CD4-positive, alpha-beta T cell treated with Interleukin-21 for 1 hour (primary cell): ENCODE measurements at regions not wholly inside any gene's neighbourhood (a gene's known extent, or its start where the extent isn't known, plus 50 kb on each side); places are given as distances from the start of the nearest gene placed in this dataset.

Source experiments
- DNase-seq: peaks from one replicate; pipeline ENCODE4 v3.0.0-alpha.2; 2020

DNA sequence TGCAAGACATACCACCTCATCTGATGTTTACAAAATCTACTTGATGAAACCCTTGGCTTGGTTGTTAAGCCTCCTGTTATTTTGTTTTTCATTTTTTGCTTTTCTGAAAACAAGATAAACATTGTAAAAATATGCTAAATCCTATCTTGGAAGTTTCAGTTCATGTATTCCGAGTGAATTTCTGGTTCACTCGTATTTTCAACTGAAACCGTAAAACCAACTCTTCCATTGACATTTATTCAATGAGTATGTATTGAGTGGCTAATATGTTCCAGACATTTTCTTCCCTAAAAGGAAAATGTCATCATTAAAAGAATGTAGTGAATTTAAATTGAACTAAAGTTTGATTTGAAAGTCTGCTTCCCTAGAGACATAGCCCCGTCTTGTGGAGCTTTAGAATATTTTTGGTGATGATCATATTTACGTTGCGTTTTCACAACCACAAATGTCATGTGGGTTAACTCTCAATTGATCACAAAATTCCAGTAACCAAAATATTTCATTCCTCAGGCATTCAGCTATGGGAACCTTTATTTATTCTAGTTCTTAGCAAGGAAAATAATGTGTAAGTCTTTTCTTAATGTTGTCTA lies 204.2 kb downstream of the MBD2 start:
- no peak for DNase-seq

DNA sequence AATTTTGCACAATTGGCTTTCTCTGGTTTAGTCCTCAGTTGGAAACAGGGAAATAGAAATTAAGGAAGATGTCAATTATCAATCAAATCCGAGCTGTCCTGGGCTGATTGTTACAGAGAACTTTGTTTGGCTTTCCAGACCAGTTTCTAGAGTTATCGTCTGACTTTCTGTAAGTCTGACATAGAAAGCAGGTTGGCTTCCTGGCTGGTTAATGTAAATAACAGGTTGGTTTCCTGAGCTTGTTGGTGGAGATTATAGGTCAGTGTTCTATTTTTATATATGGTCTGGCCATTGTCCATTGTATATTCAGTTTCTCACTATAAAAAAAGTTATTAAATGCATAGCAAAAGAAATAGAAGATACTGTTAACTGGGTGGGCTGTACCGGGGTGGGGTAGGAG lies 204.8 kb downstream of the MBD2 start:
- no peak for DNase-seq

DNA sequence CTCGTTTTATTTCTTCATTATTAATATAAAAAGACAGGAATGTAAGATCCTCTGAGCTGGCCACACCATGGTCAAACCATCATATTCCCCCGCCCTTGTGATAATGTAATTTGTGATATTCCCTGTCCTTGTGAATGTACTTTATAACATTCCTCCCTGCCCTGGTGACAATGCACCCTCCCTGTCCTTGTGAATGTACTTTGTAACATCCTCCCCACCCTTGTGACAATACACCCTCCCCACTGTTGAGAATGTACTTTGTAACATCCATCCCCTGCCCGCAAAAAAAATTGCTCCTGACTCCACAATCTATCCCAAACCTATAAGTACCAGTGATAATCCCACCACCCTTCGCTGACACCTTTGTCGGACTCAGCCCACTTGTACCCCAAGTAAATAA lies 211.0 kb downstream of the MBD2 start:
- DNase-seq = no peak

DNA sequence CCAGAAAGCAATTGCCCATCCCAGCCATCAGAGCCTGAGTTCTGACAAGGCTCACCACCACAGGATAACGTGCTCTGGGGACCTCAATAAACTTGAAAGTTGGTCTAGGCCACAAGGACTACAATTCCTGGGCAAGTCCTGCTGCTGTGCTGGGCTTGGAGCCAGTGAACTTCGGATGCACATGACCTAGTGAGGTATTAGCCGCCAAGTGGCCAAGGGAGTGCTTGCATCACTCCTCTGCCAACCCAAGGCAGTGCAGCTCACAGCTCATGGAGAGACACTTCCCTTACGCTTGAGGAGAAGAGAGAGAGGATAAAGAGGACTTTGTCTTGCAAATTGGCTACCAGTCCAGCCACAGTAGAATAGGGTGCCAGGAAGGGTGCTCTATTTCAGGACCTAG lies 219.6 kb downstream of the MBD2 start:
- no peak for DNase-seq

DNA sequence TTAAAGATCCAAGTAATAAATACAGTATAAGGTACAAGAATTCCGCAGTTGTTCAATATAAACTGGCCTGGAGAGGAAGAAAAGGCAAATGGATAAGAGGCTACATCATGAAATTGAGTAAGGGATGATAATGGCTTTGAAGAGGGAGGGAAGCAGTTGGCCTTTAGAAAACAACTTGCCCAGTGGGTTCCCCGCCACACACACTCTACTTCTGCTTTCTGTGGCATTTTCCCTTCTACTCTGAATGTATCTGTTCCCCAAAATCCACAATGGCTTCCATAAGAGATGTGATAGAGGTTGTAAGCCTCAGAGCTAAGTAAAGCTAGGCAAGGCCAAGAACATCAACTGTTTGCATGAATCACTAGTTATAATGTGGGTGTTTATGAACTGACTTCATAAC lies 221.3 kb downstream of the MBD2 start:
- no peak for DNase-seq

DNA sequence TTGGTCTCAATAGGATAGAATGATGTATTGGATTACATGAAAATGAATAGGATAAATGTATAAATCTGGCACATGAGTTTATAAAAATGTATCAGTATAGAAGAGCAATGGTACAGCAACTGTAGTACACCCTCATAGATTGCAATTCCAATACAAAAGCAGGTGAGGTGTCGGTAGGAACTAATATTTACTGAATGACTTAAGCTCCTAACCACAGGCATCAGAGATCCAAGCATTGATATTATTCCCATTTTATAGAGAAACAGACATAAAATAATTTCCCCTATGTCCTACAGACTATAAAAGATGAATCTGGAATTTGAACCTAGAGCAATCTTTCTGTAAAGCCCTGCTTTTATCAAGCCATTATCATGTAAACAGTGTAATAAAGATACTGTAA lies 227.4 kb downstream of the MBD2 start:
- DNase-seq = no peak

DNA sequence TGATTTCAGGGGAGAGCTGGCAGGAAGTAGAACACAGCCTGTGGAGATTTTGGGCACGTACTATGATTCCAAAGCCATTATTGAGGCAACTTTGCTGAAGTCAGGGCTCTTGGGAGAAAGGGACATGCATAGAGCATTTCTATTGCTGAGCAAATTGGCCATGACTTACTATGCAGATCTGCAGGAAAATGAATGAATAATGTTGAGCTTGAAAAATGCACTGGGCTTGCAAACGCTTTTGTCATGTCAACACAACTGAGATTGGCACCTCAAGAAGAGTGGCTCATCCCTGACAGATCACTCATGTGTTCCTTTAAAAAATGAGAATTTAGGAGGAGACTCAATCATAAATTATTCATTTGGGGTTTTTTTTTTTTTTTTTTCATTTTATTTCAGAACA lies 230.5 kb downstream of the MBD2 start:
- DNase-seq = no peak

DNA sequence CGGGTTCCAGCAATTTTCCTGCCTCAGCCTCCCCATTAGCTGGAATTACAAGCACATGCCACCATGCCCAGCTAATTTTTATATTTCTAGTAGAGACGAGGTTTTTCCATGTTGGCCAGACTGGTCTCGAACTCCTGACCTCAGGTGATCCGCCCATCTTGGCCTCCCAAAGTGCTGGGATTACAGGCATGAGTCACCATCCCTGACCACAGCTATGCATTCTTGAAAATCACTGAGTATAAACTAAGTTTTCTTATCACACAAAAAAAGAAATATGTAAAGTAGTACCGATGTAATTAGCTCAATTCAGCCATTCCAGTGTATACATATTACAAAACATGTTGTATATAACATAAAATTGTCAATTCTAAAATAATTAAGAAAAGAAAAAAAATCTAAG lies 232.7 kb downstream of the MBD2 start:
- DNase-seq = no peak

DNA sequence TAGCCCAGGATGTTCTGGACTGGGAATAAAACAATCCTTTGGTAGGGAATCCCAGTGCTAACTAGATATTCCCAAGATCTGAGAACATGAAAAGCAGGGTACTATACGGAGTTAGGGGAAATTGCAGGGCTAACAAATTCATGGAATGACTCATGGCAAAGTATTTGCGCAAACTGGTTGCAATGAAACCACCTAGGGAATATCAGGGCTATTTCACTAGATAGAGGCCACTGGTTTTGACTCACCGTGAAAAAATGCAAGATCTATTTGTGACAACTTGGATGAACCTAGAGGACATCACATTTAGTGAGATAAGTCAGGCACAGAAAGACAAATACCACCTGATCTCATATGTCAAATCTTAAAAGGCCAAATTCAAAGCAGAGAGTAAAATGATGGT lies 233.3 kb downstream of the MBD2 start:
- no peak for DNase-seq

DNA sequence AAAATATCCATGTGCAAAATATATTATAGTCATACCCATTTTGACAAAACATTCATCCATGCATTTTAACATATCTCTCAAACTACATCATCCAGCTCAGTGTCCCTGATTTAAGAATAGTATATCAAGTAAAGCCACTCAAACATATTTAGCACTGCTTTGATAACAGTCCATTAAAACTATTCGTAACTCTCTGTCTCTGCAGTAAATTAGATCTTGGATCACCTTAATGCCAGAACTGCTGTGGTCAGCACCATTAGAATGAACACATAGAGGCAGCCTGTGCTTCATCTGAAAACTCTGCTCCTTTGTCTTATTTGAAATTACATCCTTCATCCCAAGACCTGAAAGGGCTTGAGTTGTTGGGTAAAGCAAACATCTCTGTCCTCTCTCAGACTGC lies 234.0 kb downstream of the MBD2 start:
- DNase-seq = no peak

DNA sequence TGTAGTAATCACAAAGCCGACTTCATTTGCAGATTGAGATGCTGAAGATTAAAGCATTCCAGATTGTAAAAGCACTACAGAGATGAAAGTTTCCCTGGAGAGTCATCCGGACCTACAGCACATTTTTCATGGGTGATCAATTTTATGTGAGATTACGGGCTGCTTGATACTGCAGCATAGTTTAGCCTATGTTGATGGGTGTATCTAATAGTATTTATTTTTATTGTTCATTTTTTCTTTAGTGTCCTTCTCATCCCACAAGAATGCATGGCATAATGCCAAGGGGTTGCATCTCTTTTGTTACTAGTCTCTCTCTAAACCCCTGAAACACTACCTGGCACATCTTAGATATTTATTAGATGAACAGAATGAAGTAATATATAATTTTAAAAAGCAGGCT lies 240.4 kb downstream of the MBD2 start:
- DNase-seq = no peak

DNA sequence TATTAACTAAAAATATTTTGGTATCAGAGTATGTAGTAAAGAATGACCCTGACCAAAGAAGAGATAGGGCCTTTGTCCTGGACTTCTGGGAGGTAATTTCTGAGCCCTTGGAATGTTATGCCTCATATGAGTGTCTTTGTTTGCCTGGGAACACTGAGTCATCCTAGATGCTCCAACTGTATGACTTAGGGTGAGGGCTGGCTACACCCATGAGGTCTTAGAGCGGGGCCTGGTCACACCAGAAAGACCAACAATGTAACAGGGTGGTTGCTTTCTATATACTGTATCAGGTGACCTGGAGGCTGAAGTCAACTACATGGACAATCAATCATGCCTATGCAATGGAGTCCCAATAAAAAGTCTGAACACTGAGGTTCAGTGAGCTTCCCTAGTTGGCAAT lies 253.1 kb downstream of the MBD2 start:
- DNase-seq = no peak

DNA sequence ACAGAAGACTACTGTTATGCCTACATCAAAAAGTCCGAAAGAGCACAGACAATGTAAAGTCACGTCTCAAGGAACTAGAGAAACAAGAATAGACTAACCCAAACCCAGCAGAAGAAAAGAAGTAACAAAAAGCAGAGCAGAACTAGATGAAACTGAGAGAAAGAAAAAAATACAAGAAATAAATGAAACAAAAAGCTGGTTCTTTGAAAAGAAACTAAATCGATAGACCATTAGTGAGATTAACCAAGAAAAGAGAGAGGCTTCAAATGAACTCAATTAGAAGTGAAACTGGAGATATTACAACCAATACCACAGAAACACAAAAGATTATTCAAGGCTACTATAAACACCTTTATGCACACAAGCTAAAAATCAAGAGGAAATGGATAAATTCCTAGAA lies 271.8 kb downstream of the MBD2 start:
- DNase-seq = no peak

DNA sequence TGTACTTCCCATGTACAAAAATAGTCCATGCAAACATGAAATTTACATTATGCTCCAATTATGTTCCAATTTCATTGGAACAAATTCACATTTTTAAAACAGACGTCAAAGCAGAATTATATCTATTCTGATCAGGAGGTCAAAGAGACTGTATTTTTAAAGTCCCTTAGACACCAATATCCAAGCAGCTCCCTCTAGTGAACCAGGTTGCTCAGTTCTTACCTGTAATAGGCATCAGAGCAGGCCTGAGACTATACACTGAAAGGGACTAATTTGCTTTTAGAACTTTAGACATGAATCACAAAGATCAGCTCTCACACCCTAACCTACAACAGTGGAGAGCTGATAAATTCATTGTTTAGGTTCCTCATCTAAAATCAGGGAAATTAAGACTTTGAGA lies 273.9 kb downstream of the MBD2 start:
- no peak for DNase-seq

DNA sequence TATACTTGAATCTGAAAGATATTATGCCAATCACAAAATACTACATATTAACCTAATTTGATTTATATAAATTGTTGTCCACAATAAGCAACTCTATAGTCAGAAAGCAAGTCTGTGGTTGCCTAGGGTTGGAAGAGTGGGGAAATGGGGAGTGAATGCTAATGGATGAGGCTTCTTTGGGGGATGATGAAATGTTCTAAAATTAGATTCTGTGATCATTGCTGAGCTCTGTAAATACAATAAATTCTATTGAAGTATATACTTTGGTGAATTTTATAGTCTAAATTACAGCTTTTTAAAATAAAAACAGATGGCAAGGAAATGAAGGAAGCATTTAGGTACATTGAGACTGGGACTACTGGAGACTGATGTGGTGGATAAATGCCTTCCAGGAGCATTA lies 275.5 kb downstream of the MBD2 start:
- no peak for DNase-seq

DNA sequence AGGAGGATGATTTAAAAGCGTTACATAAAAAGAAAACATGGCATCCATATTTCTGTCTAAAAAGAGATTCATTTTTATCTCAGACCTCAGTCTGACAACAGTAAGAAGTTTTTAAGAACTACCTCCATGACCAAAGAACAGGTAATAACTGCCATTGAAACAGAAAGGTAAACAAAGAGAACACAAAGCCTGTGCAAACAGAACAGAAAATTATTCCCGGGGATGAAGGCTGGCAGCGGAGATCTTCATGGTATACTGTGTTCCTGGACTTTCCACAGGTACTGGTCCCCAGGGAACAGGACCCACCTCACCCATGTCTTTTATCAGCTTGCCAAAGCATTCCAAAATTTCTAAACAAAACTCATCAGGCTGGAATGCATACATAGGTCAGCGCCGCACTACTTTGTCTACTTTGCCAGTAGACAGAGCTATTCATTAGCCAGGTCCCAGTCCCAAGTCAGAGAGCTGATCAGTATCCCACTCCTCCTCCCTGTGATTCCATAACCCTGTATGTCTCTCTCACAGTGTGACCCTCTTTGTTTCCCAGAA lies 277.3 kb downstream of the MBD2 start:
- no peak for DNase-seq

DNA sequence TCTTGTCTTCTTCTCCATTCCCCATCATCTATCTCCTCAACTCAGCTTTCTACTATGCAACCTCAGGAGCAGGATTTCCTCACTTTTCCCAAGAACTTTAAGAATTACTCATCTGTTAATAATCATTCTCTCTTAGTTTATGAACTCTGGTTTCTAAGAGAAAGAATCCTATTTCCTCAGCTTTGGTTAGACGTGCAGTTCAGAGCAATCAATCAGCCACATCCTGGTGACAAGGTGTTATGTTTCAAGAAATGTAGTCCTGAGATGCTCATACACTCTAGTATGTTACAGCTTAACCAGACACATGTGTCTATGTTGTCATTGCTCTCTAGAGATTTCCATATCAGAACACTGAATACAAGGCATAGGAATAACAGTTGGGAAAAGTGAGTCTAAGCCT lies 277.9 kb downstream of the MBD2 start:
- DNase-seq = no peak

DNA sequence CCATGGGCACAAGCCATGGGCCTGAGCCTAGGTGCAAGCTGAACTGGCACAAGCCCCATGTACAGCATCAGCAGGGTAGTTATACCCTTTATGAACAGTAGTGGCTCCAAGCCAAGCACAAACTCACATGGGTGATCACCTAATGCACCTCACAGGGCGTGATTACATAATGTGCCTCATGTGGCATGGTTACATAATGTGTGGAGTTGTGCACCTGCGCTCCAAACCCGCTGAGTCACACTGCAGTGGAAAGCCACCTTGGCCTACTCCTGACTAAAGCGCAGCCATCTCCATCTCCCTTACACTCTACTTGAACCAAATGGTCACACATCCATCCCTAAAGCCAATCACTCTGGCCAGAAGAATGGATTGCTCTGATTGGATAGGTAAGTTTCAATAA lies 279.7 kb downstream of the MBD2 start:
- DNase-seq = no peak

DNA sequence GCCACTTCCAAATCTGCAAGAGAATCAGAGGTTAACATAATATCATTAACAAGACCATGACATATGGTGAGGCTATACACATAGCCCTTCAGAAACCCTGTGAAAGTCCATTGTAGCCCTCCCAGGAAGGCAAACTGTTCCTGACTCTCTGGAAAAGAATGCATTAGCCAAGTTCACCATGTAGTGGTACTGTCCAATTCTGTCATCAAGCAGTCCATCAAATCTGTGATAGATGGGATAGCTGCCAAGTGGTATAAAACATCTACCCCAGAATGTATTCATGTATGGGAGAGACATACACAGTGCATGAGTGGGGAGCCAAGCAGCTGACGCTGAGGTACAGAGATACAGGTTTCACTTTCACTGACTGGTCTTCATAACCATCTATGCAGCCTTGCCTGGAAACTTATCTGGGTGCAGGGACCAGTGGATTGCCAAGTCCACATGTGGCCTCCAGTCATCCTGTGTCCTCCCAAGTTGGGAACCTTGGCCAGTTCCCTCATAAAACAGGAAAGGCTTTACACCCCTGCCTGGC lies 281.1 kb downstream of the MBD2 start:
- no peak for DNase-seq

DNA sequence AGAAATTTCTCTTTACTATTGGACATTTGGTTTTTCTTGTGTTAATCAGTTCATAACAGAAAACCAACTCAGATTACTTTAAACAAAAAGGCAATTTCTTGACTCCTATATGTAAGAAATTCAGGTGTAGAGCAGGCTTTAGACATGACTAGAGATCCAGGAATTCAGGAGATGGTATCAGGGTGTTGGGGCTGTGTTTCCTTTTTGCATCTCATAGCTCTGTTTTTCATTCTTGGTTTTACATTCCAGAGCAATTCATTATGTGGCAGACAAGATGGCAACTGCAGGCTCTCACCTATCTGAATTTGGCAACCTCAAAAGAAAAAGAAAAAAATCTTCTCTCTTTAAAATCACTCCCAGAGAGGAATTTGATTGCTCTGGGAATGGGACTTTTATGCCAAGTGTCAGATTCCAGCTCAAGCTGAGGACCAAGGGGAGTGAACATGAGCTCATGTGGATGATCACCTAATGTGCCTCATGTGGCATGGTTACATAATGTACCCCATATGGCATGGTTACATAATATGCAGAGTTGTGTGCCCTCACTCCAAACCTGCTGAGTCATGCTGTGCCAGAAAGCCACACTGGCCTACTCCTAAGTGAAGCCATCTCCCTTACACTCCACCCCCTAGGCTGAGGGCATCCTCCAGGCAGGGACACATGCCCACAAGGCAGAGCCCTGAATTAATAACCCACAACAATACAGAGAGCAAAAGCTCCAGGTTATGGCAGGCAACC lies 282.7 kb downstream of the MBD2 start:
- no peak for DNase-seq

DNA sequence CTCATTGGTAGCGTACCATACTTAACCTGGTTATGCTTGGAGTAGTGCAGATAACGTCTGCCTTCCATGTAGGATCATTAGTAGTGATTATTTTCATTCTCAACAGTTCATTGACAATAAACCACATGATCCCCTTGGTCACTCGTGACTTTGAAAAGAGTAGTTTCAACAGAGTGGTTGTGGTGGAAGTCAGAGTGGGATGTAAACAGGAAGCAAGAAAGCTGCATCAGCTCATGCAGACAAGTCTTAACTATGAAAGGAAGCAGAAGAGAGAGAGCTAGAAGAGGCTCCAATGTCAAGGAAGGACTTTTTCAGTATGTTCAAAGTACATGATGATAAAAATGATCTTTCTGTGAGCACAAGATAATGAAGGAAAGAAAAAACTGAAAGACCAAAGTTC lies 287.4 kb downstream of the MBD2 start:
- no peak for DNase-seq

DNA sequence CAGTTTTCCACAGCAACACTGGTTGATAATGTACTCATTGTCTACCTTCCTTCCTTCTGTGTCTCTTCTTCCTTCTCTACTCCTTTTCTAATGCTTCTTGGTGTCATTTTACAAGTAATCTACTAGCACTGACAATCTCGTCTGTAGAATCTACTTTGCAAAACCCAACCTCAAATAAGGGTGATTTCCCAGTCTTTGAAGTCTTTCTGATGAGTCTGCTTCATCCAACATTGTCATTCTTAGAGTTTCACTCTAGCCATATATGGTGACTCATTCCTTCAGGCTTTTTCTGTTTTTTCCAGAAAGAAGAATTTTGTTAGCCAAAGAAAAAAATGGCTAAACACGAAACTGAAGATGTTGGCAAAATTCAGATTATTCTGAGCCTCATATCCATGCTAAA lies 288.7 kb downstream of the MBD2 start:
- no peak for DNase-seq

DNA sequence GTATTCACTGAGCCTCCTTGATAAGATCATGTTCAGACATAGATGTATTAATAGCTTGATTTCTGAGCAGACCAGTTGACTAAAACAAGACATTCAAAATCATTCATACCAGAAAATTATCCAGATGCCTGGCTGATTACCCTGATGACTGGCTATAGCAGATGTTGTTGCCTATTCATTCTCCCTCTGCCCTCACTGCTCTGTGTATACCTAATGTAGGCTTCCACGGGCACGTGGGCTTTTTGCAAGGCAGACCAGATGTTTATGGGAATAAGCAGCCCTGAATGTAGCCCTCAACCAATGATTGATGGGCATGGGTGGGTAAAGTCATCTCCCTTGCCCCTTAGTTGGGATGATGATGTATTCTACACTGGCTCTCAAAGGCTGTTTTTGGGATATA lies 289.1 kb downstream of the MBD2 start:
- no peak for DNase-seq

DNA sequence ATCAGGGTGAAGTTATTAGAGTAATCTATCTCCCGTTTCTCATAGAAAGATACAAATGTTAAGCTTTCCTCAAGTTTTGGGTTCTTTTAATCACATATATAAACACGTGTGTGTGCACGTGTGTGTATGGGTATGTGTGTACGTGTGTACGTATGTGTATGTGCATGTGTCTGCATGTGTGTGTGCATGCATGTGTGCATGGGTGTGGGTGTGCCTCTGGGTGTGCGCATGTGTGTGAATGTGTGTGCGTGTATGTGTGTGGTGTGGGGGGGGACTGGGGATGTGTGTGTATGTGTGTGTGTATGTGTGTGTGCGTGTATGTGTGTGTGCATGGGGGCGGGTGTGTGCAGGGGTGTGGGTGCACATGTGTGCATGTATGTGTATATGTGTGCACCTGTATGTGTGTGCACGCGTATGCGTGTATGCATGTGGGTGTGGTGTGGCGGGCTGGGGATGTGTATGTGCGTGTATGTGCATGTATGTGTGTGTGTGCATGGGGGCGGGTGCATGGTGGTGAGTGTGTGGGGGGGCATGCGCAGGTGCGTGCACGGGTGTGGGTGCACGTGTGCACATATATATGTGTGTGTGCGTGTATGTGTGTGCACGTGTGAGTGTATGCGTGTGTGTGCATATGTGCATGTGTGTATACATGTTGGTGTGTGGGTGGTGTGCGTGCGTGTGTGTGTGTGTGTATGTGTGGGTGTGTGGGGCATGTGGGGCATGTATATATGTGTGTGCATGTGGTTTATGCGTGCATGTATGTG lies 304.0 kb downstream of the MBD2 start:
- DNase-seq = no peak
